GM19324 (cell line): ENCODE measurements at regions not wholly inside any gene's neighbourhood (a gene's known extent, or its start where the extent isn't known, plus 50 kb on each side); places are given as distances from the start of the nearest gene placed in this dataset.

Experiments
- ATAC-seq: cut with Tn5 transposase; IDR thresholded peaks from one replicate; pipeline ENCODE4 v1.9.1; 2021; ENCODE audit warnings: mild to moderate bottlenecking, moderate library complexity; ENCODE audit not compliant: unreplicated experiment, low FRiP score

GRCh38 chr1:38724160-38725131 is 135.1 kb downstream of the RRAGC start:
- no peak for ATAC-seq

GRCh38 chr1:38721816-38722215 is 137.8 kb downstream of the RRAGC start:
- no peak for ATAC-seq

GRCh38 chr1:38719880-38720279 is 139.7 kb downstream of the RRAGC start:
- no peak for ATAC-seq

GRCh38 chr1:38718031-38718430 is 141.5 kb downstream of the RRAGC start:
- ATAC-seq = no peak

- ATAC-seq = no peak
Measured at GRCh38 chr1:38716229-38716628, 143.3 kb downstream of the RRAGC start.

DNA sequence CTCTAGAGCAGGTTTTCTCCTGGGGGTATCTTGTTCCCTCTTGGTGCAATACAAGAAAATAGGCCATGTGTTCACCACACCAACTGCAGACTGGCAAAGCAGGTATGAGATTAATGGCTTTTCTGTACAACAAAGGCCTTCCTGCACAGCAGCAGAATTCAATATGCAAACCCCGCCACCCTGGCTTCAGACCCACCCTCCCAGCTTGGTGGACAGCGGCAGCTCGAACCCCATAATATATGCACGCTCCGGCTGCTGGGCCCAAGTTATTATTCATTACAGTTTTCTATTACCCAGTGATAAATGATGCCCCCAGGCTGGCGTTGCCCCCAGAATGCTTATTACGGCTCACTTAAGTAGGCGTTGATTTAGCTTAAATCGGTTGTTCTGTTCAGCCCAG is 144.2 kb downstream of the RRAGC start:
- ATAC-seq = no peak

DNA sequence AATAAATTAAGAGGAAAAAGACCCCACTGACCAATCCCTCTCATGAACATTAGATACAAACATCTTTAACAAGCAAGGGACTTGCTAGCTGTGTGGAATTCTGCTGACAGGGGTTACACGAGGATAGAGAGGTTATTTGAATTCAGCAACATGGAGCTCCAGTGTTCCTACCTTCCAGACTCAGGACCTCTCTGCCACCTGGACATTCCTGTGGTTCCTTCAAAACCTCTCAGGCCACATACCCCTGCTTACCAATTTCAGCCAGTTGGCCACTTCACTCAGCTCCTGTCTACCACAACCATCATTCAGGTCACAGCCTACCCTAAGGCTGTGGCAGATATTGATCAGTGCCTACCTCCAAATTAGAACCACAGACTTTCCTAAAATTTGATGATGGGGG is 147.5 kb downstream of the RRAGC start:
- ATAC-seq = no peak

- ATAC-seq = no peak
Measured at GRCh38 chr1:38708701-38709258, 150.8 kb downstream of the RRAGC start.

DNA sequence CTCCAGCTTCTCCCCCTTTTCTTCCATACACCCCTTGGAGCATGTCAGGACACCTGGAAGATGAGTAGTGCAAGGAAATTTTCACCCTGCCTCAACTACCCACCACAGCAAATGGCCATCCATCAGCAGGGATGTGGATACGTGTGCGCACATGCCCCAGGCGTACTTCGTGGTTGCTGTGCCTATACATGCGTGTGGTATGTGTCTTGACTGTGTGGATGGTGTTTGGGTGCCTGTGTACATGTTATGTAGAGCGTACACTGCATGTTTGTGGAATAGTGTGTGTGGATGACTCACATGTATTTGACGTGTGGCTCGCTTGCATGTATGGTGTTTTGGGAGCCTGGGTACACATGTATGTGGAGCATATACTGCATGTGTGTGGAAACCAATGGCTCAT is 158.5 kb downstream of the RRAGC start:
- ATAC-seq = no peak

DNA sequence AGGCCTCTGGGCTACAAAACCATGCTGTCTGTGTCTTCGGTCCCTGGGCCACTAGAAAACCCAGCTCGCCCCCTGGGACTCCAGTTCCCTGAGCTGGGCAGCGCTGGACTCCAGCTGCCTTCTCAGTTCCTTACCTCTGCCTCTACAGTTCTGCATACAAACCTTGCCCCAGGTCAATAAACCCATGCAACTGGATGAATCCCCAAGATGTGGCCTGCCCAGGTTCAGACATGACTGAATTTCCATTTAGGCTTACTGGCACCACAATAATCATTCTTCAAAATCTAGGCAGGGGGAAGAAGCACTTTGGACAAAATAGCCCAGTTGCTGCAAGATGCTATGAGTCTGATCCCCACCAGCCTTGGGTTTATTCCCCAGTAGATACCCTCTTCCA is 159.5 kb downstream of the RRAGC start:
- no peak for ATAC-seq

DNA sequence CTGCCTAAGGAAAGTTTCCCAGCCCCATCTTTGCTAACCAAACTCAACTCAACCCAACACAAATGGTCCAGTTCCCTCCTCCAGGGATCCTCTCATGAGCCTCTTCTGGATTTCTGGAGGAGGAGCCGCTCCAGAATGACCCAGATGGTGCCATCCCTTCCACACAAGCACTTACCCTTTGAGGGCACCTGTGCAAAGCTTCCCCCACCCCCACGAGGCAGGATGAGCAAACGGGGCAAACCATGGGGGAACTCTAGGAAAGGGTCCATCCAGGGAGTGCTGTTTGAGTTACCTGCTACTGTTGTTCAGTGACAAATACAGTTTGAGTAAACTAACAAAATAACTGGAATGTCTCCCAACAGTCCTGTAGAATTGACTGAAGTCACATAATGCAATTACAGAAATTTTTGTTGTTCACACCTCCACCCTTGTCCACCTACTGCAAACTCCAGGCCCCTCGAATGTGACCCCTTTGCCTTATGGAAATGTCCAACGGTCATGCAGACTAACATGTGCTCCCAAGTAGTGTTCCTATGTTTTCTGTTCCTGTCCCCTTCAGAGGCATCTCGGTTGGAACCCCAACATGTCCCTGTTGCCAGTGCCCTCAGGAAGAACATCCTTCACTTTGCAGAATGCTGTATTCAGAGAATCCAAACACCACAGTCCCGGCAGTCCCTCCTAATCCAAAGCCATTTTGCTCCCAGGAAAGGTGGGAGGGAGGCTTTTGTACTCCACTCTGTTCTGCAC is 160.1 kb downstream of the RRAGC start:
- ATAC-seq = no peak

DNA sequence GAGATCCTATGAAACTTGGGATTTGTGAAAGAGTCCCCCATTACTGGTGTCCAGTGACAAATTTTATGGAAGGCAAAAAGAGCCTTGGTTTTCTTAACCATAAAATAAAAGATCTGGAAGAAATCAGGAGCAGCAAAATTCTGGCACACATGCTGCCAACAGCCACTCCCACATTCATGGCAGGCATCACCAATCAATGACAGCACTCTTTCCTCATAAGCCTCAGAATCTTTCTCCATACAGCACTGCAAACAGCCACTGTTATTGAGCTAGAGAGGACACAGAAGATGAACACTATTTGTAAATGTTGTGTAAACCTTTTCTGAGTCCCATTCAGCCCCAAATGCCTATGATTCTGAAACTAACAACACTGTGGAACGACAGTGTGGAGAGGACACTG is 162.2 kb downstream of the RRAGC start:
- ATAC-seq = no peak

GRCh38 chr1:38696371-38696770 is 163.2 kb downstream of the RRAGC start:
- no peak for ATAC-seq

DNA sequence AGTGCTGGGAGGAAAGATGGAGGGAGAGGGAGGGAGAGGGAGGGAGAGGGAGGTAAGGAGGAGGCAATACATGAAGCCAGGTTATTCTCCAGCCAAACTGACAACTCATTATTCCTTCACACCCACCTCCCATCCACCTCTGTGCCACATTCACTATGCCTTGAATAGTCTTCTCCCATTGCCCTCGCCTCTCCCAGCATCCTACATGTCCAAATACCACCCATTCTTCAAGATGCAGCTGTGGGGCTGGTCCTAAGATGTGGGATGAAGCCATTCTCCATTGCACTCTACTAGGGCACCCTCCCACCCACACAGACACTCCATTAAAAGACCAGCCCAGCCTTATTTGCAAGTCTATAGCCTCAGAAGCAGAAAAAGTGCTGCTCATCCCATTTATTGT is 165.8 kb downstream of the RRAGC start:
- ATAC-seq = no peak

- ATAC-seq = no peak
Measured at GRCh38 chr1:38693031-38693430, 166.5 kb downstream of the RRAGC start.

- no peak for ATAC-seq
Measured at GRCh38 chr1:38690790-38691449, 168.7 kb downstream of the RRAGC start.

- ATAC-seq = no peak
Measured at GRCh38 chr1:38686927-38687255, 172.7 kb downstream of the RRAGC start.

- no peak for ATAC-seq
Measured at GRCh38 chr1:38686167-38686926, 173.2 kb downstream of the RRAGC start.

DNA sequence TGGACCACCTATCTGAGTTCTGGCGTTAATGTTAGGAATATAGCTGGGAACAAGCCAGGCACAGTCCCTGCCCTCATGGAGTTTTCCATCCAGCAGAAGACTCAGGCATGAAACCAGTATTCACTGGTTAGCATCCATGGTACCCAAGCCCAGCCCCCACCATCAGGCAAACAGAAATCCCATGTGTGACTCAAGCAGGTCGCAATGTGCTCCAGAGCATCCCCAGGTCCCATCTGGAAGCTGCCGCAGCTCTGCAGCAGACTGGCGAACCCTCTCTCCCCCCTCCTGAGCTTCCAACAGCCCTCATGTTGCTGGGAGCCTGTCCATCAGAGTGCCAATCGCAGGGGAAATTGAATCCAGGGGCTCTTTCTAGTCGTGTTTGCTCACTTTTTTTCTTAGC is 174.2 kb downstream of the RRAGC start:
- ATAC-seq = no peak

GRCh38 chr1:38680801-38681510 is 178.6 kb downstream of the RRAGC start:
- ATAC-seq = no peak
